ENCODE measurements at regions not wholly inside any gene's neighbourhood (a gene's known extent, or its start where the extent isn't known, plus 50 kb on each side); places are given as distances from the start of the nearest gene placed in this dataset.

DNA sequence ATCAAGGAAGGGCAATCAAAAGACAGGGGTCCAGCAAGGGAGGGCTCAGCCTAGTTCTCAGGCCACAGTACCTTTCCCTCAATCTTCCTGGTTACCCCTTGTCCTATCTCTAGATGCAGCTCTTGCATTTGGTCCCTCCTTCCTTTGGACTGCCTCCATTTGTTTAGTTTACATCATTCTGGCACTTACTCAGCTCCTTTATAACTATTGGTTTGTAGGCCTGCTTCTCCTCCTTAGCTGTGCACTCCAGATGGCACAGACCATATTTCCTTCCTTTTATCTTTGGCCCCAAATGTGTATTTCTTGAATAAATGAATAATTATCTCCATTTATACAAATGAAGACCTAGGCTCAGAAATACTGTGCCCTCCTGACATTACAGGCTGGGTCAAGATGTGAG, 92.3 kb upstream of the AMOTL1 start:
- no peak for TF ChIP-seq KLF10 (tag by site-specific recombination; IDR thresholded peaks at IDR 0.05)
- TF ChIP-seq, protein P1, sequence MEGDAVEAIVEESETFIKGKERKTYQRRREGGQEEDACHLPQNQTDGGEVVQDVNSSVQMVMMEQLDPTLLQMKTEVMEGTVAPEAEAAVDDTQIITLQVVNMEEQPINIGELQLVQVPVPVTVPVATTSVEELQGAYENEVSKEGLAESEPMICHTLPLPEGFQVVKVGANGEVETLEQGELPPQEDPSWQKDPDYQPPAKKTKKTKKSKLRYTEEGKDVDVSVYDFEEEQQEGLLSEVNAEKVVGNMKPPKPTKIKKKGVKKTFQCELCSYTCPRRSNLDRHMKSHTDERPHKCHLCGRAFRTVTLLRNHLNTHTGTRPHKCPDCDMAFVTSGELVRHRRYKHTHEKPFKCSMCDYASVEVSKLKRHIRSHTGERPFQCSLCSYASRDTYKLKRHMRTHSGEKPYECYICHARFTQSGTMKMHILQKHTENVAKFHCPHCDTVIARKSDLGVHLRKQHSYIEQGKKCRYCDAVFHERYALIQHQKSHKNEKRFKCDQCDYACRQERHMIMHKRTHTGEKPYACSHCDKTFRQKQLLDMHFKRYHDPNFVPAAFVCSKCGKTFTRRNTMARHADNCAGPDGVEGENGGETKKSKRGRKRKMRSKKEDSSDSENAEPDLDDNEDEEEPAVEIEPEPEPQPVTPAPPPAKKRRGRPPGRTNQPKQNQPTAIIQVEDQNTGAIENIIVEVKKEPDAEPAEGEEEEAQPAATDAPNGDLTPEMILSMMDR (tag by site-specific recombination; IDR thresholded peaks at IDR 0.05): no peak
- no peak for TF ChIP-seq ZNF184 (tag by site-specific recombination; IDR thresholded peaks at IDR 0.05)
- TF ChIP-seq, protein P2, sequence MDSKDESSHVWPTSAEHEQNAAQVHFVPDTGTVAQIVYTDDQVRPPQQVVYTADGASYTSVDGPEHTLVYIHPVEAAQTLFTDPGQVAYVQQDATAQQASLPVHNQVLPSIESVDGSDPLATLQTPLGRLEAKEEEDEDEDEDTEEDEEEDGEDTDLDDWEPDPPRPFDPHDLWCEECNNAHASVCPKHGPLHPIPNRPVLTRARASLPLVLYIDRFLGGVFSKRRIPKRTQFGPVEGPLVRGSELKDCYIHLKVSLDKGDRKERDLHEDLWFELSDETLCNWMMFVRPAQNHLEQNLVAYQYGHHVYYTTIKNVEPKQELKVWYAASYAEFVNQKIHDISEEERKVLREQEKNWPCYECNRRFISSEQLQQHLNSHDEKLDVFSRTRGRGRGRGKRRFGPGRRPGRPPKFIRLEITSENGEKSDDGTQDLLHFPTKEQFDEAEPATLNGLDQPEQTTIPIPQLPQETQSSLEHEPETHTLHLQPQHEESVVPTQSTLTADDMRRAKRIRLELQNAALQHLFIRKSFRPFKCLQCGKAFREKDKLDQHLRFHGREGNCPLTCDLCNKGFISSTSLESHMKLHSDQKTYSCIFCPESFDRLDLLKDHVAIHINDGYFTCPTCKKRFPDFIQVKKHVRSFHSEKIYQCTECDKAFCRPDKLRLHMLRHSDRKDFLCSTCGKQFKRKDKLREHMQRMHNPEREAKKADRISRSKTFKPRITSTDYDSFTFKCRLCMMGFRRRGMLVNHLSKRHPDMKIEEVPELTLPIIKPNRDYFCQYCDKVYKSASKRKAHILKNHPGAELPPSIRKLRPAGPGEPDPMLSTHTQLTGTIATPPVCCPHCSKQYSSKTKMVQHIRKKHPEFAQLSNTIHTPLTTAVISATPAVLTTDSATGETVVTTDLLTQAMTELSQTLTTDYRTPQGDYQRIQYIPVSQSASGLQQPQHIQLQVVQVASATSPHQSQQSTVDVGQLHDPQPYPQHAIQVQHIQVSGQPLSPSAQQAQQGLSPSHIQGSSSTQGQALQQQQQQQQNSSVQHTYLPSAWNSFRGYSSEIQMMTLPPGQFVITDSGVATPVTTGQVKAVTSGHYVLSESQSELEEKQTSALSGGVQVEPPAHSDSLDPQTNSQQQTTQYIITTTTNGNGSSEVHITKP (tag by site-specific recombination; IDR thresholded peaks at IDR 0.05): no peak
- no peak for TF ChIP-seq IKZF3 (tag by site-specific recombination; IDR thresholded peaks at IDR 0.05)
- TF ChIP-seq ZNF558 (tag by site-specific recombination; IDR thresholded peaks at IDR 0.05): no peak
- no peak for TF ChIP-seq YY1 (tag by site-specific recombination; IDR thresholded peaks at IDR 0.05)
- no peak for TF ChIP-seq ZNF2 (tag by site-specific recombination; IDR thresholded peaks at IDR 0.05)
- no peak for TF ChIP-seq SP2 (tag by site-specific recombination; IDR thresholded peaks at IDR 0.05)
- TF ChIP-seq ZNF248 (tag by site-specific recombination; IDR thresholded peaks at IDR 0.05): no peak
- no peak for TF ChIP-seq ZBTB17 (tag by site-specific recombination; IDR thresholded peaks at IDR 0.05)
